OCI-LY1 (cell line): ENCODE measurements at regions not wholly inside any gene's neighbourhood (a gene's known extent, or its start where the extent isn't known, plus 50 kb on each side); places are given as distances from the start of the nearest gene placed in this dataset.

Experiments used
- CTCF ChIP-seq: fragments of 200-600 bp; sonication (generic), shearing (Covaris generic); IDR thresholded peaks from 2 replicates; pipeline ENCODE4 v1.5.1; 2017; ENCODE audit warnings: mild to moderate bottlenecking, antibody characterized with exemption, low read length, moderate library complexity, mixed read lengths
- EZH2 ChIP-seq: fragments of 200-600 bp; sonication (generic), shearing (Covaris generic); IDR thresholded peaks from 2 replicates; pipeline ENCODE4 v1.8.0; 2017; ENCODE audit warnings: borderline replicate concordance, mixed run types, mild to moderate bottlenecking, antibody characterized with exemption, low read length, moderate library complexity, mixed read lengths

- TF ChIP-seq CTCF: no peak
- no peak for TF ChIP-seq EZH2
Observed at GRCh38 chr11:70892889-70893288, 359.5 kb downstream of the SHANK2 start.
